ENCODE measurements at regions not wholly inside any gene's neighbourhood (a gene's known extent, or its start where the extent isn't known, plus 50 kb on each side); places are given as distances from the start of the nearest gene placed in this dataset.
"Not testable (repeated sequence)": the region's sequence is repeated elsewhere in the genome, so short reads cannot be mapped to it uniquely, and the experiment has no call there.

DNA sequence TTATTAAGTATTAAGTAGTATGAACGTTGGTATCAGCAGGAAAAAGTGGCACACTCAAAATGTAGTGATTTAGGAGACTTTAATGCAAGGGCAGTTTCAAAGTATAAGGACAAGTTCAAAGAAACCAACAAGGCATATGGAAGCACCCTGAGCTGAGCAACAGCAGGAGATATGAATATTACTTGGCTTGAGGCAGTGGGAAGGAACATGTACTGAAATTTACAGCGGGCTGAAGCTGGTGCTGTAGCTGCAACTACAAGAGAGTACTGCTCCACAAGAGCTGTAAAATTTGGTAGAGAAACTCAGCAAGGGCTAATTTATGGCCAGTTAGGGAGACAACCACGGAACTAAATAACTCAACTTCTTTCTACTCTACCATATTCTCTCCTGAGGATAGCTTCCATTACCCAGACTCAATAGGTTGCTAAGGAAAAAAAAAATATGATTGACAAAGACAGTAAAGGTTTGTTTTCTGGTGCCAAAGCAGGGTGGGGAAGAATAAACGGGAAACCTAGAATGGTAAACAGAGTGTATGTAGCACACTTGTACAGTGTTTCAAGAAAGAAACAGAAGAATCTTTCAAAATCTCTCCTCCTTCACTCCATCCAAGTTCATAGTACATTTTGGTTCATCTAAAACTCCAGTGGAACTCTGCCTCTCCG, 487.8 kb upstream of the MGAT4C start:
- DNase-seq = no peak

- DNase-seq = no peak
Measured at GRCh38 chr12:86741531-86741930, 485.3 kb upstream of the MGAT4C start.

- DNase-seq = no peak
Measured at GRCh38 chr12:86735851-86736250, 479.7 kb upstream of the MGAT4C start.

GRCh38 chr12:86735072-86735471, 478.9 kb upstream of the MGAT4C start:
- no peak for DNase-seq

DNA sequence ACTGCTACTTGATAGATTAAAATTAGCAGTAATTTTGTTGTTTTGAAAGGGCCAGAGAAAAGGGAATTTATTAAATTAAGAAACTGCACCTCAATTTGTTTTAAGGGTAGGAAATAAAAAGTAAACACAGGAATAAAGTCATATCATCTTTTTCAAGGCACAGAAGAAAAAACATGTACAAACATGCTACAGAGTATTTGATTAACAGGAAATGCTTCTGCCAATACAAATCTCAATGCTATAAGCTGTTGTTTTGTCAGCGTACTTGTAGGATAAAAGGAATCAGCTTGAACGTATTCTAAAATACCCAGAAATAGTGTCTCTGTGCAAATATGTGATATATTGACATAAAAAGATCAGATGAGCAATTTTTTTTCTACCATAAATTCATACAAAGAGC, 474.0 kb upstream of the MGAT4C start:
- DNase-seq = peak; percentile 5

- DNase-seq = no peak
Measured at GRCh38 chr12:86729739-86730138, 473.5 kb upstream of the MGAT4C start.

GRCh38 chr12:86727160-86727559, 471.0 kb upstream of the MGAT4C start:
- DNase-seq = peak; percentile 23

GRCh38 chr12:86724716-86725115, 468.5 kb upstream of the MGAT4C start:
- DNase-seq = no peak

DNA sequence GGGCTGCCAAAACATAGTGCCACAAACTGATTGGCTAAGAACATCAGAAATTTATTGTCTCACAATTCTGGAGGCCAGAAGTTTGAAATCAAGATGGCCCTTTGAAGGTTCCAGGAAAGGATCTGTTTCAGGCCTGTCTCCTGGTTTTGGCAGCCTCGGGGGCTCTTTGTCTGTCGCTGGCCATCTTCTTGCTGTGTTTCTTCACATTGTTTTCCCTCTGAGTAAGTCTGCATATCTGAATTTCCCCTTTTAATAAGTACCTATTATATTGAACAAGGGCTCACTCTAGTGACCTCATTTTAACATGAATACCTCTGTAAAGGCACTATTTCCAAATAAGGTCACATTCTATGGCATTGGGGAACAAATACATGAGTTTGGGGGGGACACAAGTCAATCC, 467.1 kb upstream of the MGAT4C start:
- DNase-seq = no peak

DNA sequence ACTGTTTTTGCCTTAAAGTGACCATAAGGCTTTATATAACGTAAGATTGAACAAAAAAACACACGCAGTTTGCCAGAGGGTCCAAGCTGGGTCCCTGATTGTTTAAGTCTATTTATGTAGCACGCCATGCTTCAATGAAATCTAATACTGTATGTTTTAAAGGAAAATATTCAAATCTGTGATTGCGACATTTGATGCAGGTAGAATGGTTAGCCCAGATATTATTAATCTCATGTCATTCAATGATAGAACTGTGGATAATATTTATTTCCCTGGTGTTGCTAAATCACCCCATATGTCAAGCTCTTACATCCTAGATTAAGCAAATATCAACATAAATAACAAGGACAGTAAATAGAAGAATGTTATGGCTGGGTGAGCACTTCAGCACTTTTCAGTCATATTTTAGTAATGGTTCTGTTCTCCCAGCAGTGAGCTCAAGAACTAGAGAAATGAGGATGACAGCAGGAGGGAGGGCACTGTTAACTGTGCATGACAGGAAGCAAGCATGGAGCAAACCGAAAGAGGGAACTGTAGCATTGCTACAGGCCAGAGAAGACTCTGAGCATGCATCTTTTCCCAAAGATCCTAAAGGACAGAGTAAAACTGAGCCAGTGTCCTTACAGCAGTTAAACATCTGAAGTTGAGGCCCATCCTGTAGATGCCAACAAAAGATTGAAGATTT, 465.7 kb upstream of the MGAT4C start:
- no peak for DNase-seq

DNA sequence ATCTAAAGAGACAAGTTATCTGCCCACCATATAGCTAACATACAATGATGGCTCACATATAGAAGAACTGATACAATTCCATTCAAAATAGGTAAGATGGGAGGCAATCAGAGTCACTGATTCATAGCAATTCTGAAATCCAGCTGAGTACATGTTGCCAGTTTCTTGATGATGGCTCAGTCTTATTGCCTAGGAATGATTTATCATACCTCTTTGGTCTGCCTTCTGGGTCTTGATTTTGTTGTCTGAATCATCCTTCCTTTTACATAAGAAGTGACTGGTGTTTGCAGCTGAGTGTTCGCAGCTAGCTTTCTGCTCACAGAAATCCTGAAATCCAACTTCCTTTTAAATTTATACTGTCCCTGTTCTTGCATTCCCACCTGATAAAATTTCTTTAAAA, 463.2 kb upstream of the MGAT4C start:
- DNase-seq = no peak

GRCh38 chr12:86713121-86713520, 456.9 kb upstream of the MGAT4C start:
- DNase-seq = no peak

DNA sequence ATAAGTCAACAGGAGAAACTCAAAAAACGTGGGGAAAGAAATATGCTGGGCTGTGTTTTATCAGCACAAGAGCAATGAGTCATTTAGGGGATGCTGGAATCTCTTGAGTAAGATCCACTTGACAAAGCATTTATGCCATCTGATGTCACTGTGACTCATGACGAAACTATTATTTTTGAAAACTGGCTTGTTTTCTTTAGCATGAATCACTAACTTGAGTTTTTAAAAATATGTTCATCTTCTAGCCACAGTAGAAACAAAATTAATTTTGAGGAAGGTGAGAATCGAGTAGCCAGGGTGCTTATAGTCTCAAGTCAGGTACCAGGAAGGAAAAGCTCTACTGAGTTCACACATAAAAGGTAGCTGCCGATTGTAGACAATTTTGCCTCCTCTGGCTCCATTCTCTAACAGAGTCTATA, 456.2 kb upstream of the MGAT4C start:
- no peak for DNase-seq

- DNase-seq = no peak
Measured at GRCh38 chr12:86711731-86712130, 455.5 kb upstream of the MGAT4C start.

- no peak for DNase-seq
Measured at GRCh38 chr12:86710109-86710508, 453.9 kb upstream of the MGAT4C start.

DNA sequence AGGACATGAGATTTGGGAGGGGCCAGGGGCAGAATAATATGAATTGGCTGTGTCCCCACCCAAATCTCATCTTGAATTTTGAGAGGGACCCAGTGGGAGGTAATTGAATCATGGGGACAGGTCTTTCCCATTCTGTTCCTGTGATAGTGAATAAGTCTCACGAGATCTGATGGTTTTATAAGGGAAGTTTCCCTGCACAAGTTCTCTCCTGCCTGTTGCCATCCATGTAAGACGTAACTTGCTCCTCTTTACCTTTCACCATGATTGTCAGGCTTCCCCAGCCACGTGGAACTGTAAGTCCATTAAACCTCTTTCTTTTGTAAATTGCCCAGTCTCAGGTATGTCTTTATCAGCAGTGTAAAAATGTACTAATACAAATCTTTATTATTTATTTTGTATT, 452.8 kb upstream of the MGAT4C start:
- DNase-seq = not testable (repeated sequence)

DNA sequence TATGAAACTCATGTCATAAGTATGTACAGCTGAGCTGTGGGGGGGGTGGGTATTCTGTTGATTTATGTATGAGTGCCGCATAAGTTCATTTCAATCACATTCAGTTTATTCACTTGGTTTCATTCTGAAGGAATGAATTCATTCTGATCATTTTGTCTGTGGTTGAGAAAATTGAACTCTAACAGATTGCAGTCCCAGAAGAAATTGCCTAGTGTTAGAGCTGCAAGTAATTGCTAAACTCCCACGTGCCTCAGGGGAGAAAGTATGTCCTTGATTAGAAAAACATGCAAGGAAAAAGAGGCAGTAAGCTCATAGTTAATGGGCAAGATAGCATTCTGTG, 442.4 kb upstream of the MGAT4C start:
- no peak for DNase-seq

DNA sequence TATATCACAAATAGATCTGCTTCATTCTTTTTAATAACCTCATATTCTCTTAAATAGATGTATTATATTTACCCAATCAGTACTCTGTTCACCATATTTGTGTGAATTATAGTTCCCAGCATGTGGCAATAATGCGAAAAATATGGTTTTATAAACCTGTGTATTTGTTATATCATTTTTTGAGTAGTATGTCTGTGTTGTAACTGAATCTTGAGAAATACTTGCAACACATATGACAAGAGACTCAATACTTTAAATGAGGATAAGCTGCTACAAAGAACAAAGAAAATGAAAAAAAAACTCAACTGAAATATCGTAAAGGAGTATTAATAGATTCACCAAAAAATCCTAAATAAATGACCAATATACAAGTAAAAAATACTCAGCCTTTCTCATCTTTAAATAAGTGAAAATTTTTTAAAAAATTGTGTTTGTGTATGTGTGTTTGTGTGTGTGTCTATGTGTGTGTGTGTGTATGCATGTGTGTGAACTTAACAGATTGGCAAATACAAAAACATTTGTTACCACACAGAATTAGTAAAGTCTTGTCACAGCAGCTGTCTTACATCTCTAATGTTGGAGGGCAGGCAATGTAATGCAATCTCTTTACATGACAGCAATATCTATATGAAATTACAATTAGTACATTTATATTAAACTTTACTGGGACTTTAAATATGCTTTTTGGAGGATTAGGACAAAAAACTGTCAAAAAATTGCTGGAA, 441.9 kb upstream of the MGAT4C start:
- peak; percentile 80 for DNase-seq

DNA sequence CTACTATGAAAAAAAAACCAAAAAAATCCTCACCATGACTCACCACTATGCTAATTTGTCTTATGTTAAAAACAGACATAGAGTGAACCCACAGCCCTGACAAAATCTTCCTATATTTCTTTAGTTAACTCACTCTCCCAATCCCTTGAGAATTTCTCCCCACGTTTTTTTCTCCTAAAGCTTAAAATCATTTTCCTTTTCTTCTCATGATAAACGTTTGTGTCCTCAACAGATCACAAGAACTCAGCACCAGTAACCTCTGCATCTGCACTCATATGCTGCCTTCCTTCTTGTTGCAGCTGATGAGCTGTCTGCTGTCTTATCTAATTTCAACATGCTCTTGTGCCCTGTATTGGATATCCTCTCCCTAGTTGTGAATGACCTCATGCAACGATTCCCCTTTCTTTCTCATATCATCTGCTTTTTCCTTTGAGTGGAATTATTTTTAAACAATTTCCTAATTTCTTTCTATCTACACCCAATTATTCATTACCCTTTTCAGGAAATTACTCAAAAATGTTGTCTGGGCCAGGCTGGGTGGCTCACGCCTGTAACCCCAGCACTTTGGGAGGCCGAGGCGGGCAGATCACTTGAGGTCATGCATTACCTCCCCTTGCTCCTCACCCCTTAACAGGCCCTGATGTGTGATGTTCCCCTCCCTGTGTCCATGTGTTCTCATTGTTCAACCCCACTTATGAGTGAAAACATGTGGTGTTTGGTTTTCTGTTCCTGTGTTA, 427.5 kb upstream of the MGAT4C start:
- no peak for DNase-seq

- DNase-seq = no peak
Measured at GRCh38 chr12:86681060-86681459, 424.9 kb upstream of the MGAT4C start.

DNA sequence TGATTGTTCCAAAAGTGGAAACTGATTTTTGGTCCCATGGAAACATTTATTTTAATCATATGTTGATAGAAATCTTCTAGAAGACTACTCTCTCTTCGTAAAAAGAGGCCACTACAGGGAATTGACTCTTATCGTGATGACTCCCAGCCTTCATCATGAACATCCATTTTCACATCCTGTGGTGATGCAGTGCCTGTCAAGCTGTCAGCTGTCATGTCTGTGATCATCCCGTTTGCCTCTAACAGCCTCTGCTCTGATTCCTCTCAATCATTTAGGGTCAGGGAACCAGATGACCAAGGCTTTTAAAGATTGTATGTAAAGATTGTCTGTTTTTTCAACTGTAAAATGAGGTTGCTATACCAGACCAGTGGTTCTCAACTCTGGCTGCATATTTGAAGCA, 419.0 kb upstream of the MGAT4C start:
- DNase-seq = no peak

GRCh38 chr12:86670986-86671385, 414.8 kb upstream of the MGAT4C start:
- peak; percentile 16 for DNase-seq

GRCh38 chr12:86669010-86669409, 412.8 kb upstream of the MGAT4C start:
- DNase-seq = no peak
